Neural cell (in vitro differentiated cells): ENCODE measurements at regions not wholly inside any gene's neighbourhood (a gene's known extent, or its start where the extent isn't known, plus 50 kb on each side); places are given as distances from the start of the nearest gene placed in this dataset.

Source experiments
- H2AFZ ChIP-seq: fragments of 200-600, 300-800 bp; sonication (generic), shearing (Covaris generic); 2 replicates; pipeline ENCODE4 v1.6.0; 2014; ENCODE audit warnings: low read depth, mild to moderate bottlenecking, antibody characterized with exemption, low read length, moderate library complexity
- H3F3A ChIP-seq: fragments of 200-600 bp; shearing (Covaris generic); 2 replicates; pipeline ENCODE4 v1.6.1; 2016; ENCODE audit warnings: mild to moderate bottlenecking, moderate library complexity, mixed read lengths, antibody characterized with exemption, low read length; ENCODE audit not compliant: insufficient read depth, poor library complexity, severe bottlenecking
- H3K27ac ChIP-seq: fragments of 200-600, 300-800 bp; sonication (generic), shearing (Covaris generic); 2 replicates; pipeline ENCODE4 v1.5.1; 2014; ENCODE audit warnings: mild to moderate bottlenecking, low read length, moderate library complexity
- H3K27me3 ChIP-seq: fragments of 300-800, 200-600 bp; sonication (generic), shearing (Covaris generic); 2 replicates; pipeline ENCODE4 v1.6.0; 2014; ENCODE audit warnings: mild to moderate bottlenecking, low read depth, low read length, moderate library complexity; ENCODE audit not compliant: insufficient read depth
- H3K36me3 ChIP-seq: fragments of 300-800, 200-600 bp; sonication (generic), shearing (Covaris generic); 2 replicates; pipeline ENCODE4 v1.5.1; 2014; ENCODE audit warnings: mild to moderate bottlenecking, antibody characterized with exemption, low read length, moderate library complexity; ENCODE audit not compliant: insufficient read depth
- H3K4me2 ChIP-seq: fragments of 300-800, 200-600 bp; sonication (generic), shearing (Covaris generic); 2 replicates; pipeline ENCODE4 v1.6.0; 2014; ENCODE audit warnings: mild to moderate bottlenecking, low read length
- H3K4me3 ChIP-seq: fragments of 300-800, 200-600 bp; sonication (generic), shearing (Covaris generic); 2 replicates; pipeline ENCODE4 v1.5.1; 2014; ENCODE audit warnings: mild to moderate bottlenecking, low read length, moderate library complexity
- H3K79me2 ChIP-seq: fragments of 200-600 bp; shearing (Covaris generic); replicated peaks from 2 replicates; pipeline ENCODE4 v1.6.0; 2014; ENCODE audit warnings: mild to moderate bottlenecking, low read length, moderate library complexity; ENCODE audit not compliant: insufficient read depth
- H3K9ac ChIP-seq: fragments of 300-800, 200-600 bp; sonication (generic), shearing (Covaris generic); 2 replicates; pipeline ENCODE4 v1.6.1; 2016; ENCODE audit warnings: mild to moderate bottlenecking, low read length, mixed read lengths
- H3K9me2 ChIP-seq: fragments of 200-600 bp; shearing (Covaris generic); 2 replicates; pipeline ENCODE4 v1.6.1; 2016; ENCODE audit warnings: mild to moderate bottlenecking, low read length, mixed read lengths; ENCODE audit not compliant: insufficient read depth
- H3K9me3 ChIP-seq: fragments of 200-600, 300-800 bp; sonication (generic), shearing (Covaris generic); 2 replicates; pipeline ENCODE4 v1.6.1; 2016; ENCODE audit warnings: mild to moderate bottlenecking, mixed run types, low read length, moderate library complexity, mixed read lengths
- H4K20me1 ChIP-seq: fragments of 200-600 bp; shearing (Covaris generic); 2 replicates; pipeline ENCODE4 v1.6.1; 2016; ENCODE audit warnings: mild to moderate bottlenecking, mixed run types; ENCODE audit not compliant: insufficient read depth
- EP300 ChIP-seq: fragments of 450-650 bp; conservative IDR thresholded peaks from 2 replicates; pipeline ENCODE4 v1.6.1; 2014; ENCODE audit warnings: antibody characterized with exemption, mild to moderate bottlenecking, moderate library complexity; ENCODE audit not compliant: poor library complexity, severe bottlenecking
- EZH2 ChIP-seq: fragments of 200-600, 300-800 bp; shearing (Covaris generic), sonication (generic); IDR thresholded peaks from 2 replicates; pipeline ENCODE4 v1.6.1; 2014; ENCODE audit warnings: antibody characterized with exemption, low read length, borderline replicate concordance, mild to moderate bottlenecking; ENCODE audit not compliant: insufficient read depth, poor library complexity, severe bottlenecking
- MXI1 ChIP-seq: fragments of 450-650 bp; conservative IDR thresholded peaks from 2 replicates; pipeline ENCODE4 v1.6.1; 2014; ENCODE audit warnings: antibody characterized with exemption, mild to moderate bottlenecking; ENCODE audit not compliant: poor library complexity, severe bottlenecking
- POLR2AphosphoS5 ChIP-seq: IDR thresholded peaks from 2 replicates; pipeline ENCODE4 v1.6.1; 2012
- RAD21 ChIP-seq: fragments of 450-650 bp; conservative IDR thresholded peaks from 2 replicates; pipeline ENCODE4 v1.6.1; 2014; ENCODE audit warnings: antibody characterized with exemption, mild to moderate bottlenecking, moderate library complexity
- SMC3 ChIP-seq: fragments of 450-650 bp; conservative IDR thresholded peaks from 2 replicates; pipeline ENCODE4 v1.6.1; 2014; ENCODE audit warnings: antibody characterized with exemption, mild to moderate bottlenecking, moderate library complexity; ENCODE audit not compliant: poor library complexity
- TAF1 ChIP-seq: IDR thresholded peaks from 2 replicates; pipeline ENCODE4 v1.6.1; 2012; ENCODE audit warnings: low read depth
- TF ChIP-seq, protein P1 (sequence below): IDR thresholded peaks from 2 replicates; pipeline ENCODE4 v1.6.1; 2012; ENCODE audit warnings: borderline replicate concordance
- TF ChIP-seq, protein P2 (sequence below): fragments of 450-650 bp; IDR thresholded peaks from 2 replicates; pipeline ENCODE4 v1.5.1; 2014; ENCODE audit warnings: antibody characterized with exemption, mild to moderate bottlenecking, moderate library complexity; ENCODE audit not compliant: poor library complexity, severe bottlenecking

DNA sequence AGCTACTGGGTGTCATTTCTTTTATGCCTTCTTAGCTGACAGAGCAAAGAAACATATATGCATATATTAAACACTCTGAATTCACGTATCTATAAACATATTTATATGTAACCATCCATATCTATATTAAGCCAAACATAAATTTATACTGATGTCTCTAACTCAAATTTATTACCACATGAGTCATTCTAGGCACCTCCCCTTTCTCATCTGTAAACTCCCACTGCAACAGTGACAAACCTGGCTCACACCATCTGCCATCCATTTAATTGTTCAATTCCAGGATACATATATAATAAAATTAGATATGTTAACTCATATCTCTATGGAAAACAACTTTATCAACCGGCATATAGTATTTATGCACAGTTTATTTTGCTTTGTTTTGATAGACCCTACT is 722.3 kb downstream of the SORCS1 start:
- Histone ChIP-seq H3K27me3 (no peaks in the 10 kb centered on the region), H3K9me3 (no peaks in the 10 kb centered on the region), H3F3A (no peaks in the 10 kb centered on the region)

DNA sequence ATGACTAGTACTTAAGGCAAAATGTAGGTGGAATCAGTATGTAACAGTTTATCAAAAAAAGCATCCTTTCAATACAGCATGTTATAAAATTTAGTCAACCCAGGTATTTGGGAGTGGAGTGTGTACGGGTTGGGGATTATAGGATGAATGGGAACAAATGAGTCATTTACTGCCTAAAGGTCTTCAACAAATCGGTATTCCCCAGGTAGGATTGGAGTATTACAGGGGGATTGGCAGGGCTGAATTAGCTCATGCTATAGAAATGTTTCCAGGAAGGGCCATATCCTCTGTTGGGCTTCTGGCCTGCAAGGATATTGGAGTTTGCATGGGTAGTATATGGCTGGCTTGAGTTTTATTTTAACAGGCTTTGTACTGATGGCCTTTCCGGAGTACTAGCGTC is 723.7 kb downstream of the SORCS1 start:
- Histone ChIP-seq H3K27me3 (no peaks in the 10 kb centered on the region), H3K4me2 (no peak overlapping the region), H4K20me1 (no peaks in the 10 kb centered on the region), H3F3A (no peaks in the 10 kb centered on the region), H3K36me3 (no peaks in the 10 kb centered on the region), H3K9ac (no peak overlapping the region), H3K4me3 (no peak overlapping the region), H3K79me2 (no peaks in the 10 kb centered on the region), H2AFZ (no peak overlapping the region), H3K9me2 (no peaks in the 10 kb centered on the region), H3K9me3 (no peaks in the 10 kb centered on the region), H3K27ac (no peak overlapping the region)
- TF ChIP-seq RAD21 (no peak), TAF1 (no peak), SMC3 (no peak), EP300 (no peak)
- TF ChIP-seq, protein P1, sequence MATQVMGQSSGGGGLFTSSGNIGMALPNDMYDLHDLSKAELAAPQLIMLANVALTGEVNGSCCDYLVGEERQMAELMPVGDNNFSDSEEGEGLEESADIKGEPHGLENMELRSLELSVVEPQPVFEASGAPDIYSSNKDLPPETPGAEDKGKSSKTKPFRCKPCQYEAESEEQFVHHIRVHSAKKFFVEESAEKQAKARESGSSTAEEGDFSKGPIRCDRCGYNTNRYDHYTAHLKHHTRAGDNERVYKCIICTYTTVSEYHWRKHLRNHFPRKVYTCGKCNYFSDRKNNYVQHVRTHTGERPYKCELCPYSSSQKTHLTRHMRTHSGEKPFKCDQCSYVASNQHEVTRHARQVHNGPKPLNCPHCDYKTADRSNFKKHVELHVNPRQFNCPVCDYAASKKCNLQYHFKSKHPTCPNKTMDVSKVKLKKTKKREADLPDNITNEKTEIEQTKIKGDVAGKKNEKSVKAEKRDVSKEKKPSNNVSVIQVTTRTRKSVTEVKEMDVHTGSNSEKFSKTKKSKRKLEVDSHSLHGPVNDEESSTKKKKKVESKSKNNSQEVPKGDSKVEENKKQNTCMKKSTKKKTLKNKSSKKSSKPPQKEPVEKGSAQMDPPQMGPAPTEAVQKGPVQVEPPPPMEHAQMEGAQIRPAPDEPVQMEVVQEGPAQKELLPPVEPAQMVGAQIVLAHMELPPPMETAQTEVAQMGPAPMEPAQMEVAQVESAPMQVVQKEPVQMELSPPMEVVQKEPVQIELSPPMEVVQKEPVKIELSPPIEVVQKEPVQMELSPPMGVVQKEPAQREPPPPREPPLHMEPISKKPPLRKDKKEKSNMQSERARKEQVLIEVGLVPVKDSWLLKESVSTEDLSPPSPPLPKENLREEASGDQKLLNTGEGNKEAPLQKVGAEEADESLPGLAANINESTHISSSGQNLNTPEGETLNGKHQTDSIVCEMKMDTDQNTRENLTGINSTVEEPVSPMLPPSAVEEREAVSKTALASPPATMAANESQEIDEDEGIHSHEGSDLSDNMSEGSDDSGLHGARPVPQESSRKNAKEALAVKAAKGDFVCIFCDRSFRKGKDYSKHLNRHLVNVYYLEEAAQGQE: no peak
- TF ChIP-seq, protein P2, sequence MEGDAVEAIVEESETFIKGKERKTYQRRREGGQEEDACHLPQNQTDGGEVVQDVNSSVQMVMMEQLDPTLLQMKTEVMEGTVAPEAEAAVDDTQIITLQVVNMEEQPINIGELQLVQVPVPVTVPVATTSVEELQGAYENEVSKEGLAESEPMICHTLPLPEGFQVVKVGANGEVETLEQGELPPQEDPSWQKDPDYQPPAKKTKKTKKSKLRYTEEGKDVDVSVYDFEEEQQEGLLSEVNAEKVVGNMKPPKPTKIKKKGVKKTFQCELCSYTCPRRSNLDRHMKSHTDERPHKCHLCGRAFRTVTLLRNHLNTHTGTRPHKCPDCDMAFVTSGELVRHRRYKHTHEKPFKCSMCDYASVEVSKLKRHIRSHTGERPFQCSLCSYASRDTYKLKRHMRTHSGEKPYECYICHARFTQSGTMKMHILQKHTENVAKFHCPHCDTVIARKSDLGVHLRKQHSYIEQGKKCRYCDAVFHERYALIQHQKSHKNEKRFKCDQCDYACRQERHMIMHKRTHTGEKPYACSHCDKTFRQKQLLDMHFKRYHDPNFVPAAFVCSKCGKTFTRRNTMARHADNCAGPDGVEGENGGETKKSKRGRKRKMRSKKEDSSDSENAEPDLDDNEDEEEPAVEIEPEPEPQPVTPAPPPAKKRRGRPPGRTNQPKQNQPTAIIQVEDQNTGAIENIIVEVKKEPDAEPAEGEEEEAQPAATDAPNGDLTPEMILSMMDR: no peak

More for the DNA sequence above, 722.3 kb downstream of the SORCS1 start:
- no peak overlapping the region for H3K9ac ChIP-seq
- H3K36me3 ChIP-seq: no peaks in the 10 kb centered on the region
- no peak overlapping the region for H3K4me3 ChIP-seq
- TF ChIP-seq EP300: no peak
- no peak for TF ChIP-seq EZH2
- TF ChIP-seq RAD21: no peak
- TF ChIP-seq, protein P2: no peak
- TF ChIP-seq SMC3: no peak
- TF ChIP-seq TAF1: no peak
- TF ChIP-seq, protein P1: no peak
- no peak for TF ChIP-seq MXI1
- TF ChIP-seq POLR2AphosphoS5: no peak
- no peak overlapping the region for H3K4me2 ChIP-seq
- H2AFZ ChIP-seq: no peak overlapping the region
- no peak overlapping the region for H3K27ac ChIP-seq
- H3K79me2 ChIP-seq: no peaks in the 10 kb centered on the region
- no peaks in the 10 kb centered on the region for H4K20me1 ChIP-seq
- no peaks in the 10 kb centered on the region for H3K9me2 ChIP-seq
